ENCODE measurements at regions not wholly inside any gene's neighbourhood (a gene's known extent, or its start where the extent isn't known, plus 50 kb on each side); places are given as distances from the start of the nearest gene placed in this dataset.

DNA sequence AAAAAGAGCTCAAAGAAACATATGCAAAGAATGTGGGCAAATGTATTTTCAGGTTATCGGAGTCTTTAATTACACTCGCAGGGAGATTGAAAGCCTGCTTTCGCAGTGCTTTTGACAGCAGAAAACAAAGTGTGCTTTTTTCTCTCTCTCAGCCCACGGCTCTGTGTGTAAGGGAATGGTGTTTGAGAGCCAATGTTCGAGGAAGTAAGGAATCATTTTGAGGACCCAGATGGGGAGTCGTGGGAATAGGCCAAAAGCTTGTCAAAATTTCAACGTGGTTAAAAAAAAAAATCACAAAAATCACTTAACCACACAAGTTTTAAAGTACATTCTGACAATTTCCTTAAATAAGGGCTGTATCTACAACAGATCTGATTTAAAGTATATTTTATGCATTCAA, 197.1 kb upstream of the IRS2 start:
- Histone ChIP-seq H3K4ac (ENCODE audit: low read depth, low read length) (no peak overlapping the region), H4K5ac (ENCODE audit: insufficient read length, low read depth, low read length) (no peak overlapping the region), H3T11ph (ENCODE audit: low read length) (no peak overlapping the region), H2BK20ac (ENCODE audit: low read depth, low read length, poor library complexity, severe bottlenecking) (no peak overlapping the region), H3K14ac (ENCODE audit: insufficient read depth, low read length) (no peak overlapping the region), H3K18ac (ENCODE audit: insufficient read length, low read depth, low read length) (no peak overlapping the region), H2BK120ac (ENCODE audit: low read depth, low read length, poor library complexity, severe bottlenecking) (no peak overlapping the region), H3K27ac (ENCODE audit: insufficient read length, low read depth, low read length) (no peak overlapping the region), H3K9me3 (ENCODE audit: control insufficient read depth, low read depth, low read length) (no peaks in the 10 kb centered on the region), H2AK5ac (ENCODE audit: insufficient read length, low read length) (no peak overlapping the region), H3K79me2 (ENCODE audit: insufficient read depth, low read length) (no peaks in the 10 kb centered on the region), H4K8ac (replicated peaks; ENCODE audit: insufficient read length, low read depth, low read length) (no peak overlapping the region), H2AFZ (ENCODE audit: low read length) (no peak overlapping the region), H4K91ac (ENCODE audit: insufficient read length, low read depth, low read length) (no peak overlapping the region), H3K23ac (ENCODE audit: insufficient read length, low read depth, low read length) (no peak overlapping the region), H3K79me1 (ENCODE audit: insufficient read depth, low read depth, low read length, poor library complexity, severe bottlenecking) (no peaks in the 10 kb centered on the region), H2BK5ac (ENCODE audit: insufficient read length, low read length) (no peak overlapping the region), H3K56ac (ENCODE audit: insufficient read length, low read depth, low read length) (no peak overlapping the region), H4K20me1 (ENCODE audit: control insufficient read depth, insufficient read depth, insufficient read length) (no peaks in the 10 kb centered on the region), H2BK15ac (ENCODE audit: low read depth, low read length) (no peak overlapping the region), H3K4me2 (ENCODE audit: insufficient read depth, insufficient read length, low read length) (no peak overlapping the region), H3K23me2 (ENCODE audit: insufficient read length, low read depth, low read length, poor library complexity, severe bottlenecking) (no peaks in the 10 kb centered on the region), H2BK12ac (ENCODE audit: insufficient read length, low read depth, low read length) (no peak overlapping the region), H3K27me3 (ENCODE audit: insufficient read depth, low read length) (no peaks in the 10 kb centered on the region), H3K9ac (ENCODE audit: extremely low read depth, insufficient read length, low read length) (no peak overlapping the region), H3K4me1 (ENCODE audit: insufficient read depth, low read length) (no peaks in the 10 kb centered on the region)
- Mint-ChIP-seq H3K9me3 (no peaks in the 10 kb centered on the region), H3K4me1 (peaks cover 0 to 3% of the 10 kb centered on the region in 2 experiments; a peak in 2 of 4 replicates), H3K27me3 (ENCODE audit: low read depth) (no peaks in the 10 kb centered on the region), H3K4me3 (no peak overlapping the region), H3K27ac (no peak overlapping the region), H3K36me3 (ENCODE audit: insufficient read depth in 1 of 3, low read depth in 3 of 3) (no peaks in the 10 kb centered on the region)
- WGBS (ENCODE audit: extremely low coverage, insufficient read length, low lambda C conversion rate), result no CpG with 5 or more reads among the region's 7 CpGs
- no peak for DNase-seq
- TF ChIP-seq, protein P1, sequence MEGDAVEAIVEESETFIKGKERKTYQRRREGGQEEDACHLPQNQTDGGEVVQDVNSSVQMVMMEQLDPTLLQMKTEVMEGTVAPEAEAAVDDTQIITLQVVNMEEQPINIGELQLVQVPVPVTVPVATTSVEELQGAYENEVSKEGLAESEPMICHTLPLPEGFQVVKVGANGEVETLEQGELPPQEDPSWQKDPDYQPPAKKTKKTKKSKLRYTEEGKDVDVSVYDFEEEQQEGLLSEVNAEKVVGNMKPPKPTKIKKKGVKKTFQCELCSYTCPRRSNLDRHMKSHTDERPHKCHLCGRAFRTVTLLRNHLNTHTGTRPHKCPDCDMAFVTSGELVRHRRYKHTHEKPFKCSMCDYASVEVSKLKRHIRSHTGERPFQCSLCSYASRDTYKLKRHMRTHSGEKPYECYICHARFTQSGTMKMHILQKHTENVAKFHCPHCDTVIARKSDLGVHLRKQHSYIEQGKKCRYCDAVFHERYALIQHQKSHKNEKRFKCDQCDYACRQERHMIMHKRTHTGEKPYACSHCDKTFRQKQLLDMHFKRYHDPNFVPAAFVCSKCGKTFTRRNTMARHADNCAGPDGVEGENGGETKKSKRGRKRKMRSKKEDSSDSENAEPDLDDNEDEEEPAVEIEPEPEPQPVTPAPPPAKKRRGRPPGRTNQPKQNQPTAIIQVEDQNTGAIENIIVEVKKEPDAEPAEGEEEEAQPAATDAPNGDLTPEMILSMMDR (conservative IDR thresholded peaks at IDR 0.05), result no peak
